Gastrocnemius medialis (tissue), 4 donors: ENCODE measurements at regions not wholly inside any gene's neighbourhood (a gene's known extent, or its start where the extent isn't known, plus 50 kb on each side); places are given as distances from the start of the nearest gene placed in this dataset.

ENCODE experiments used
- ATAC-seq, 2 donors: fragments of 150-250 bp; one replicate each; pipeline ENCODE4 v1.9.1; 2016
- DNase-seq, 2 donors: peaks; one replicate each; pipeline ENCODE4 v3.0.0-alpha.2; 2019
- H3K27ac ChIP-seq, 4 donors: fragments of 200-600 bp; sonication (generic); 1 replicate in 1 of 4; 2 replicates in 3 of 4; pipeline ENCODE4 v1.5.1; 2016 to 2018; ENCODE audit warnings: mild to moderate bottlenecking in 2 of 4, moderate library complexity in 1 of 4
- H3K27me3 ChIP-seq, 3 donors: fragments of 200-600 bp; sonication (generic) in 2 of 3; 1 replicate in 1 of 3; 2 replicates in 2 of 3; pipeline versions ENCODE4 v1.5.1 to v1.6.0; 2016 to 2019; ENCODE audit warnings: mild to moderate bottlenecking in 1 of 3, moderate library complexity in 1 of 3
- H3K36me3 ChIP-seq, 2 donors: fragments of 200-600 bp; sonication (generic) in 1 of 2; one replicate each; pipeline ENCODE4 v1.5.1; 2017 to 2018
- H3K4me1 ChIP-seq, 2 donors: fragments of 200-600 bp; sonication (generic) in 1 of 2; one replicate each; pipeline ENCODE4 v1.5.1; 2016 to 2017; ENCODE audit warnings: mild to moderate bottlenecking in 2 of 2
- H3K4me3 ChIP-seq, 4 donors: fragments of 200-600 bp; sonication (generic) in 3 of 4; 1 replicate in 1 of 4; 2 replicates in 3 of 4; pipeline ENCODE4 v1.5.1; 2016 to 2019; ENCODE audit warnings: mild to moderate bottlenecking in 2 of 4
- H3K9me3 ChIP-seq, 3 donors: fragments of 200-600 bp; sonication (generic) in 2 of 3; 1 replicate in 1 of 3; 2 replicates in 2 of 3; pipeline ENCODE4 v1.5.1; 2016 to 2019
- POLR2A ChIP-seq, 2 donors: fragments of 450-650 bp; IDR thresholded peaks; one replicate each; pipeline ENCODE4 v1.6.1; 2017; ENCODE audit warnings: antibody characterized with exemption in 2 of 2, mild to moderate bottlenecking in 2 of 2, moderate library complexity in 2 of 2
- in situ Hi-C, 4 donors: fragments of 200-750 bp; cut with MboI; loops; one replicate each; pipeline versions ENCODE4 v1.15.0 to v1.8.0; 2017; ENCODE audit warnings: low sequenced_read_pairs in 4 of 4
- intact Hi-C: fragments of 100-400 bp; cut with DNase I; formaldehyde crosslinking; loops from one replicate; pipeline ENCODE4 v1.15.1; 2023; ENCODE audit warnings: low total_unique reads
- TF ChIP-seq, protein P1 (sequence below), 5 experiments: fragments of 450-650 bp in 3 of 5; fragments of 200-600 bp in 2 of 5; sonication (generic) in 2 of 5; IDR thresholded peaks in 4 of 5; conservative IDR thresholded peaks in 1 of 5; 1 replicate in 4 of 5; 2 replicates in 1 of 5; pipeline ENCODE4 v1.5.1; 2016 to 2019; ENCODE audit warnings: antibody characterized with exemption in 5 of 5, mild to moderate bottlenecking in 3 of 5, moderate library complexity in 3 of 5

DNA sequence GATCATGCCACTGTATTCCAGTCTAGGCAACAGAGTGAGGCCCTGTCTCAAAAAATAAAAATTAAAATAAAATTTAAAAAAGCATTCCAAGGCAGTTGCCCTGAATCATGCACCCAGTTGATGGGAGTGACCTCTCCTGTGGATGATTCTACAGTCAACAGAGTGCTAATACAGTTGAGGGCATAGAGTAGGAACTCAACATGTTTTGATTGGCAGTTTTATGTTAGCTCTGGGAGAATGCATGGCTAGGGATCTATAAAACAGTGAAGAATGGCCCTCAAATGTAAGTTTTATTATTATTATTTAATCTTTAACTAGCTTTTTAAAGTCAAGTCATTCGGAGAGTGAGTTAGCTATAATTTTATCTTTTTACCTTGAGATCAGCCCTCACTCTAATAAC lies 228.5 kb upstream of the ITGA4 start:
- DNase-seq = no peak
- Histone ChIP-seq H3K9me3 (no peaks in the 10 kb centered on the region), H3K36me3 (no peaks in the 10 kb centered on the region), H3K27ac (no peak overlapping the region), H3K27me3 (no peaks in the 10 kb centered on the region), H3K4me3 (no peak overlapping the region), H3K4me1 (no peaks in the 10 kb centered on the region)
- TF ChIP-seq, protein P1, sequence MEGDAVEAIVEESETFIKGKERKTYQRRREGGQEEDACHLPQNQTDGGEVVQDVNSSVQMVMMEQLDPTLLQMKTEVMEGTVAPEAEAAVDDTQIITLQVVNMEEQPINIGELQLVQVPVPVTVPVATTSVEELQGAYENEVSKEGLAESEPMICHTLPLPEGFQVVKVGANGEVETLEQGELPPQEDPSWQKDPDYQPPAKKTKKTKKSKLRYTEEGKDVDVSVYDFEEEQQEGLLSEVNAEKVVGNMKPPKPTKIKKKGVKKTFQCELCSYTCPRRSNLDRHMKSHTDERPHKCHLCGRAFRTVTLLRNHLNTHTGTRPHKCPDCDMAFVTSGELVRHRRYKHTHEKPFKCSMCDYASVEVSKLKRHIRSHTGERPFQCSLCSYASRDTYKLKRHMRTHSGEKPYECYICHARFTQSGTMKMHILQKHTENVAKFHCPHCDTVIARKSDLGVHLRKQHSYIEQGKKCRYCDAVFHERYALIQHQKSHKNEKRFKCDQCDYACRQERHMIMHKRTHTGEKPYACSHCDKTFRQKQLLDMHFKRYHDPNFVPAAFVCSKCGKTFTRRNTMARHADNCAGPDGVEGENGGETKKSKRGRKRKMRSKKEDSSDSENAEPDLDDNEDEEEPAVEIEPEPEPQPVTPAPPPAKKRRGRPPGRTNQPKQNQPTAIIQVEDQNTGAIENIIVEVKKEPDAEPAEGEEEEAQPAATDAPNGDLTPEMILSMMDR (IDR thresholded peaks at IDR 0.05 in 4 of 5, conservative IDR thresholded peaks at IDR 0.05 in 1 of 5) = no peak
- no peak for TF ChIP-seq POLR2A (IDR thresholded peaks at IDR 0.05)
- in situ Hi-C loops = no loop called here
- intact Hi-C loops = no loop called here
- no peak for ATAC-seq

DNA sequence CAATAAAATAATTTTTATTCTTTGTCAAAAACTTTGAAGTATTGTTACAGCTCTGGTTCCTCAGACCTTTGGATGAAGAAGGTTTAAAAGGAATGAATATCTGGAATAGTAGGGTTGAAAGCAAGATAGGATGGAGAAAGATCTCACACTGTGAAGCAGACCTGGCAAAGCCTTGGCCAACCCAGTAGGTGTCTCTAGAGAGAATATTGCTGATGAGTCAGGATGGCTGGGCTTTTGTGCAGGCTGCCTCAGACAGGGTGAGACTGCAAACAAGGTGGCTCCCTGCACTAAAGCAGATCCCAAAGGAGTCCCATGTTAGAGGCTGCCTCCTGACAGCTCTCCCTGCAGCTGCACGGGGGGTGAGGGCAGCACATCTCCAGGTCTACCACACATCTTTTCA lies 226.0 kb upstream of the ITGA4 start:
- ATAC-seq = no peak
- in situ Hi-C loops = no loop called here
- TF ChIP-seq, protein P1 (IDR thresholded peaks at IDR 0.05 in 4 of 5, conservative IDR thresholded peaks at IDR 0.05 in 1 of 5) = no peak
- no peak for TF ChIP-seq POLR2A (IDR thresholded peaks at IDR 0.05)
- Histone ChIP-seq H3K9me3 (no peaks in the 10 kb centered on the region), H3K27ac (no peak overlapping the region), H3K4me3 (no peak overlapping the region), H3K36me3 (no peaks in the 10 kb centered on the region), H3K27me3 (no peaks in the 10 kb centered on the region), H3K4me1 (no peaks in the 10 kb centered on the region)
- no peak for DNase-seq
- intact Hi-C loops = no loop called here

DNA sequence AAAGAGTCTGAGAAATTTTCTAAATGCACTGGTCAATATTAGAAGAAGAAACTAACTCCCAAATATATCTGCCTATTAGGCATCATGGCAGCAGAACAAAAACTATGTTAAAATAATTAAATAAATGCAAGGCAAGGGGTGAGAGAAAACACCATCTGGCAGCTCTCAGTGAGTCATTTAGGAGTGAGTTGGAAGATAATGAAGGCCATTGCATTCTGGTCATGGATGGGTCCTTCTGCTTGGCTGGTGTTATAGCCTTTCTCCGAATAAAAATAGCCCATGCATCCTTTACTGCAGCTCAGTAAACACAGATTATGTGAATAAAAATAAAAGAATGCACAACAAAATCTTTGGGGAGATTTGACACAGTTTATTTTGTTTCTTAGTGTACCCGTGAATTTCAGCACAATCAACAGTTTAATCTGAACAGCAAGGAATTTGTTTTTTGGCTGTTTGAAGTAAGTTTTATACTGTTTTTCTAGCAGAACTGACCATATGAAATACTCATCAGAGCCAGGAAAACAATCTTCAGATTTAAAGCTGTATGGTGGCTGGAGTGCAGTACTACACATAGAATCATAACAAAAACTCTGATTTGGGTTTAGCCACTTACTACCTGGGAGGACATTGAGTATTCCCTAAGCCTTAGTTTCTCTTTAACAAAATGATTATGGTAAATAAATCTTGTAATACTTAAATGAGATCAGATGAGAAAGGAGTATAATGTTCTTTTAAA lies 225.1 kb upstream of the ITGA4 start:
- in situ Hi-C loops (no loop called here), intact Hi-C loops (no loop called here)
- Histone ChIP-seq H3K27ac (no peak overlapping the region), H3K27me3 (no peaks in the 10 kb centered on the region), H3K9me3 (no peaks in the 10 kb centered on the region), H3K4me3 (no peak overlapping the region), H3K4me1 (no peaks in the 10 kb centered on the region), H3K36me3 (no peaks in the 10 kb centered on the region)
- DNase-seq (no peak), ATAC-seq (no peak)
- TF ChIP-seq, protein P1 (IDR thresholded peaks at IDR 0.05 in 4 of 5, conservative IDR thresholded peaks at IDR 0.05 in 1 of 5) = no peak
- TF ChIP-seq POLR2A (IDR thresholded peaks at IDR 0.05) = no peak

DNA sequence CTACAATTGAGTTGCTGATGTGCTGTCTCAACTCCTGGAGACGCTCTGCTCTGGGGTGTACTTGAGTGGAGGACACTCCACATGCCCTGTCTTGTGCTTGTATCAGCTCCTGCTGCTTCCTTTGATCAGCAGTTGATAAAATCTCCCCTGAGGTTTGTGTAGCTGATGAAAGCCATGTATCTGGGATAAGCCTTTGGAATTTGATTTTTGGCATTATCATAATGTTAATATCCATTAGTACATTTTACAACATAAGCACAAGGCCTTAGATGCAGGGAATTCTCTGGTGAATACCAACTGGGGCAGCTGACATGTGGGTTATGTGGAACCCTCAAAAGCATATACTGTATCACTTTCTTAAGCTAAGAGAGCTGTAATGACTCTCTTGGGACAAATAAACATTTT lies 222.7 kb upstream of the ITGA4 start:
- Histone ChIP-seq H3K27ac (no peak overlapping the region), H3K36me3 (no peaks in the 10 kb centered on the region), H3K4me3 (no peak overlapping the region), H3K4me1 (no peaks in the 10 kb centered on the region), H3K9me3 (no peaks in the 10 kb centered on the region), H3K27me3 (no peaks in the 10 kb centered on the region)
- DNase-seq (no peak), ATAC-seq (no peak)
- in situ Hi-C loops = no loop called here
- intact Hi-C loops = no loop called here
- no peak for TF ChIP-seq POLR2A (IDR thresholded peaks at IDR 0.05)
- TF ChIP-seq, protein P1 (IDR thresholded peaks at IDR 0.05 in 4 of 5, conservative IDR thresholded peaks at IDR 0.05 in 1 of 5) = no peak

DNA sequence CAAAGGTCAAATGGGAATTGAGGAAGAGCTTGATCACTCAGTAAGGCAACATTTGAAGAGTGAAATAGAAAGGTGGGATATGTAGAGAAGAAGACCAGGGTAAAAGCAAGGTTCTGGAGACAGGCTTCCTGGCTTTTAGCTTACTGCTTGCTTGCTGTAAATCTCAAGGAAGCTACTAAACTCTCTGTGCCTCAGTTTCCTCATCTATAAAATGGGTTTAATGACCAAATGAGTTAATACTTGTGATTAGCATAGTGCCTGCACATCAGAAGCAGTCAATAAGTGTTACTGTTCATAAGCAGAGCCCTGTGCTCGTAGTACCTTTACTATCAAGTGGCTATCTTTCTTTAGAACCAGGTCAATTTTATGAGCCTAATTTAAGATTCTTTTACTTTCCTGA lies 222.2 kb upstream of the ITGA4 start:
- Histone ChIP-seq H3K9me3 (no peaks in the 10 kb centered on the region), H3K4me1 (no peaks in the 10 kb centered on the region), H3K4me3 (no peak overlapping the region), H3K27ac (no peak overlapping the region), H3K36me3 (no peaks in the 10 kb centered on the region), H3K27me3 (no peaks in the 10 kb centered on the region)
- intact Hi-C loops (no loop called here), in situ Hi-C loops (no loop called here)
- no peak for TF ChIP-seq POLR2A (IDR thresholded peaks at IDR 0.05)
- TF ChIP-seq, protein P1 (IDR thresholded peaks at IDR 0.05 in 4 of 5, conservative IDR thresholded peaks at IDR 0.05 in 1 of 5) = no peak
- no peak for ATAC-seq
- no peak for DNase-seq
